Kidney (tissue), 13 donors: ENCODE measurements at regions not wholly inside any gene's neighbourhood (a gene's known extent, or its start where the extent isn't known, plus 50 kb on each side); places are given as distances from the start of the nearest gene placed in this dataset.

ENCODE experiments used
- DNase-seq, 5 donors: peaks; one replicate each; pipeline ENCODE4 v3.0.0-alpha.2; 2013 to 2020
- FAIRE-seq: peaks from 2 replicates; lab custom pipeline; 2012; peaks lifted over from hg19 to GRCh38; lab: Jason Lieb, UNC
- H3K27ac ChIP-seq, 2 donors: one replicate each; pipeline ENCODE4 v1.7.0; 2013; ENCODE audit warnings: low read depth in 2 of 2, low read length in 2 of 2, inconsistent platforms in 1 of 2
- H3K27me3 ChIP-seq: one replicate; pipeline ENCODE4 v1.7.1; 2013; ENCODE audit warnings: low read length, inconsistent platforms; ENCODE audit not compliant: control insufficient read depth, insufficient read depth
- H3K36me3 ChIP-seq, 3 donors: one replicate each; pipeline versions ENCODE4 v1.7.0 to v1.7.1; 2013; ENCODE audit warnings: low read length in 3 of 3, control low read depth in 1 of 3, inconsistent platforms in 1 of 3; ENCODE audit not compliant: insufficient read depth in 3 of 3, control insufficient read depth in 2 of 3
- H3K4me1 ChIP-seq, 3 donors: one replicate each; pipeline versions ENCODE4 v1.7.0 to v1.7.1; 2013; ENCODE audit warnings: low read length in 3 of 3, inconsistent platforms in 1 of 3, low read depth in 1 of 3; ENCODE audit not compliant: control insufficient read depth in 2 of 3, insufficient read depth in 2 of 3
- H3K4me3 ChIP-seq, 3 donors: one replicate each; pipeline versions ENCODE4 v1.7.0 to v1.8.1; 2013; ENCODE audit warnings: low read length in 3 of 3, control low read depth in 1 of 3, inconsistent platforms in 1 of 3
- H3K9ac ChIP-seq, 3 donors: one replicate each; pipeline versions ENCODE4 v1.7.0 to v1.7.1; 2013; ENCODE audit warnings: low read length in 3 of 3, control low read depth in 1 of 3, inconsistent platforms in 1 of 3
- H3K9me3 ChIP-seq, 3 donors: one replicate each; pipeline versions ENCODE4 v1.7.0 to v1.7.1; 2013; ENCODE audit warnings: low read length in 3 of 3, control low read depth in 1 of 3, inconsistent platforms in 1 of 3; ENCODE audit not compliant: control insufficient read depth in 2 of 3, insufficient read depth in 1 of 3
- intact Hi-C: fragments of 100-400 bp; cut with DNase I; formaldehyde crosslinking; loops from one replicate; pipeline ENCODE4 v1.11.1; 2022
- TF ChIP-seq, protein P1 (sequence below): IDR thresholded peaks from 3 replicates; pipeline ENCODE4 v1.5.1; 2012; ENCODE audit warnings: mild to moderate bottlenecking, moderate library complexity, borderline replicate concordance; ENCODE audit not compliant: insufficient read depth; ENCODE audit errors: extremely low read depth
- donor health status: control.
- donor health status: control.
- donor health status: control.
- donor health status: control.
- donor health status: control.
- donor health status: DM: yes; HTN: yes; CAD: no.
- donor health status: Normal renal cell carcinoma (clear cell type).

DNA sequence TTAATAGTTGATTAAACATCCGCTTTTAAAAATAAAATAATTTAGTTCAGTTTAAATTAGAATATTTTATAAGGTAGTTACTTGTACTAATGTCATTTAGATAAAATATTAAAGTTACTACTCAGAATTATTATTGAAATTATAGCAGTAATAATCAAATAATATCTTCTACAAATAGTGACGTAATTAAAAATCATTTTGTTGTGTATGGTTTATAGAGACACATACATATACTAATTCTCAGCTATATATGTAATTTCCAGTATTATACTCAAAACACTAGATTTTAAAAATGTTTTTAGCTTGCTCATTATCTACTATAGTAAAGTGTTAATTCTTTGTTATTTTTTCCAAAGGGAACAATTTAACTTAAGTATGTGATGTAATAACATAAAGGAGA is 435.2 kb upstream of the MANEA start:
- DNase-seq, result no peak
- no peaks in the 10 kb centered on the region for H3K36me3 ChIP-seq
- FAIRE-seq, result no peak

DNA sequence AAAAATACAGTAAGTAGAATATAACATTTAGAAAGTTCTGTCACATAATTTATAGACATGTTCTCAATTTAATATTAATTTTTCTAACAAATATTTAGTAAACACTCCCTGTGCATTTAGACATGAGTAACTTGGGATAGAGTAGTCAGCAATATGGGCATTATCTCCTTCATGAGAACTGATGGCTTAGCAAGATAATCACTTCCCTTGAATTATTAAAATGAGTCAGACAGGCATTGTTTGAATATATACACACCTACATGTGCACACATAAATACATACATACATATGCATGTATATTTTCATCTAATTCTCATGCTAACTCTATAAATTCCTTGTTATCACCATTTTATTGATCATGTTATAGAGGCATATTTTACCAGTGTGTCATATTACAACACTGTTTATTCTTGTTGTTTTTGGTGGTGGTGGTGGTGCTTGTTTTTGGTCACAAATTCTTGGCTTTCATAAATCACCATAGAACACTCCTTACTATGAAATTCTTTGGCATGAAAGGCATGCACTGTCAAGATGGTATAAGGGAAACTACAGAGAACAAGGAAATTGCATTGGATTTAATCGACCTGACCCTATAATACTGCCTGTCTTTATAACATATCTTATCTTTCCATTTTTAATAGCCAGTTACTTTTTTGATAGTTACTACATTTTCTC is 434.5 kb upstream of the MANEA start:
- FAIRE-seq (no peak), DNase-seq (no peak)
- Histone ChIP-seq H3K36me3 (no peaks in the 10 kb centered on the region), H3K27ac (no peak overlapping the region), H3K4me1 (no peaks in the 10 kb centered on the region), H3K9ac (no peak overlapping the region), H3K4me3 (no peak overlapping the region), H3K27me3 (no peaks in the 10 kb centered on the region), H3K9me3 (no peaks in the 10 kb centered on the region)
- TF ChIP-seq, protein P1, sequence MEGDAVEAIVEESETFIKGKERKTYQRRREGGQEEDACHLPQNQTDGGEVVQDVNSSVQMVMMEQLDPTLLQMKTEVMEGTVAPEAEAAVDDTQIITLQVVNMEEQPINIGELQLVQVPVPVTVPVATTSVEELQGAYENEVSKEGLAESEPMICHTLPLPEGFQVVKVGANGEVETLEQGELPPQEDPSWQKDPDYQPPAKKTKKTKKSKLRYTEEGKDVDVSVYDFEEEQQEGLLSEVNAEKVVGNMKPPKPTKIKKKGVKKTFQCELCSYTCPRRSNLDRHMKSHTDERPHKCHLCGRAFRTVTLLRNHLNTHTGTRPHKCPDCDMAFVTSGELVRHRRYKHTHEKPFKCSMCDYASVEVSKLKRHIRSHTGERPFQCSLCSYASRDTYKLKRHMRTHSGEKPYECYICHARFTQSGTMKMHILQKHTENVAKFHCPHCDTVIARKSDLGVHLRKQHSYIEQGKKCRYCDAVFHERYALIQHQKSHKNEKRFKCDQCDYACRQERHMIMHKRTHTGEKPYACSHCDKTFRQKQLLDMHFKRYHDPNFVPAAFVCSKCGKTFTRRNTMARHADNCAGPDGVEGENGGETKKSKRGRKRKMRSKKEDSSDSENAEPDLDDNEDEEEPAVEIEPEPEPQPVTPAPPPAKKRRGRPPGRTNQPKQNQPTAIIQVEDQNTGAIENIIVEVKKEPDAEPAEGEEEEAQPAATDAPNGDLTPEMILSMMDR, result no peak
- intact Hi-C loops, result no loop called here

More for the DNA sequence above, 435.2 kb upstream of the MANEA start:
- TF ChIP-seq, protein P1, result no peak
- no peaks in the 10 kb centered on the region for H3K27me3 ChIP-seq
- H3K9me3 ChIP-seq, result no peaks in the 10 kb centered on the region
- no peak overlapping the region for H3K27ac ChIP-seq
- H3K4me3 ChIP-seq, result no peak overlapping the region
- H3K4me1 ChIP-seq, result no peaks in the 10 kb centered on the region
- no peak overlapping the region for H3K9ac ChIP-seq
- intact Hi-C loops, result no loop called here

DNA sequence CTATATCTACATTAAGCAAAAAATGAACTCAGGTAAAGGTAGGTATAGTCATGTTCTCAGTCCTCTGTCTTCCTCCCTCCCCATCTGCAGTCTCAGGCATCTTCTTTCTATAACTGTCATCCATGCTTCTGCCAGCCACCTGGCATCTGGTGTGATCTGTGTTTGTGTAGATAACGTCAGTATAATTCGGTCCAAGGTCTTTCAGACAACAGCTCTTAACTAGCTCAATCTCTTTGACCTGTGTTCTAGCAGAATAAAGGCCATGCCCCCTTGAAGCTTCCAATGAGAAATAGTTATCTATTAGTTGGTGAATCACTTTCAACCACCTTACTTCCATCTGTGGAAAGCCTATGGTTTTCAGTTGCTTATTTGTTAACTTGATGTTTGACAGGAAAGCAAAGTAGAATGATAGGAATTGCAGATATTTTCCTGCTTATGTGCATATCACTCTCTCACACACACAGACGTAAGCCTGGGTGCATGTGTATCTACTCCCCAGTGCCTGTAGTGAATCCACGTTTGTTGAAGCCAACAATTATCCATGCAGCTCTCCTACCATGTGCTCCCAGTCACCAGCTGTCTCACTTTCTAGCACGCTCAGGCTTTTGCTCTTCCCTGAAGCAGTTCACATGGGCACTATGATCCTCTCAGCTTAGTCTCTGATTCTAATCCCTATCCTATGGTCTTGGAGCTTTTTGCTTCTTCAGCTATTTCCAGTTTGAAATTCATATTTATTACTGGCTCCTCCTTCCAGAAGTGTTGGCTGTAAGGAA is 433.7 kb upstream of the MANEA start:
- H3K36me3 ChIP-seq, result no peaks in the 10 kb centered on the region
- TF ChIP-seq, protein P1, result no peak
- intact Hi-C loops, result no loop called here

More for the DNA sequence above, 433.7 kb upstream of the MANEA start:
- Histone ChIP-seq H3K27me3 (no peaks in the 10 kb centered on the region), H3K4me3 (no peak overlapping the region), H3K27ac (no peak overlapping the region), H3K4me1 (no peaks in the 10 kb centered on the region), H3K9ac (no peak overlapping the region), H3K9me3 (no peaks in the 10 kb centered on the region)
- no peak for FAIRE-seq
- DNase-seq, result no peak
